ENCODE measurements at regions not wholly inside any gene's neighbourhood (a gene's known extent, or its start where the extent isn't known, plus 50 kb on each side); places are given as distances from the start of the nearest gene placed in this dataset.
A peak's percentile ranks its signal among the peaks of the same experiment; 100 is the strongest.
"Not testable (repeated sequence)": the region's sequence is repeated elsewhere in the genome, so short reads cannot be mapped to it uniquely, and the experiment has no call there.

DNA sequence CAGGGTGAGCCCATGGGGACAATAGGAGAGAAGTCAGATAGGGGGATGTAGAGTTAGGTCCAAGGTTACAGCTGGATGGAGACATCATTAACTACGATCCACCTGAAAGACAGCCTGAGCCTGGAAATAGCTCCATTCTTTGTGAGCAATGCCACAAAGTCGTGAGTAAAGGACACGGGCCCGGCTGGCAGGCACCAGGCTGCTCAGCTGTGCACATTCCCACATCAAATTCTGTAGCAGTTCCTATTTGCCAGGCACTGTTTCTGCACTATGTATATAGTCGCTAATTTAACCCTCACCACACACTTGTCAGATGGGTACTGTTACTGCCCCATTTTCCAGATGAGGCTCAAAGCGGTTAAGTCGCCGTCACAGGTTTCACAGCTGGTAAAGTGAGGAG is 338.0 kb upstream of the KAZN start:
- DNase-seq (ENCODE audit: low spot score), result no peak

DNA sequence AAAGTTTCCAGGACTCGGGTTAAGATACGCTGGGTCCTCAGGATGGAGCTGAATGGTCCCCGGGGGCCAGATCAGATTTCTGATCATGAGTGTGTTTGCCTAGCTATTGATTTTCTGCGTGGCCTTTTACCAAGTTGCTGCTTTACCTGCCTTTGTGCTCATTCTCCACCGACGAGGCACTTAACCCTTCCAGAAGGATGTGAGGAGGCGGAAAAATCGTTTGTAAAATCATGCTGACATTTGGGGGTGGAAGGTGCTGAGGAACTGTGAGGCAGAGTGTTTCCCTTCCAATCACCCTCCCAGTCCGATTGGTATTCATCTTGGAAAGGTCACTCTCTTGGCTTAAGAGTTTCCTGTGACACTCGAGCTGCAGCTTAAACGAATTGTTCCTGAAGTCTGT is 337.1 kb upstream of the KAZN start:
- no peak for DNase-seq (ENCODE audit: low spot score)

DNA sequence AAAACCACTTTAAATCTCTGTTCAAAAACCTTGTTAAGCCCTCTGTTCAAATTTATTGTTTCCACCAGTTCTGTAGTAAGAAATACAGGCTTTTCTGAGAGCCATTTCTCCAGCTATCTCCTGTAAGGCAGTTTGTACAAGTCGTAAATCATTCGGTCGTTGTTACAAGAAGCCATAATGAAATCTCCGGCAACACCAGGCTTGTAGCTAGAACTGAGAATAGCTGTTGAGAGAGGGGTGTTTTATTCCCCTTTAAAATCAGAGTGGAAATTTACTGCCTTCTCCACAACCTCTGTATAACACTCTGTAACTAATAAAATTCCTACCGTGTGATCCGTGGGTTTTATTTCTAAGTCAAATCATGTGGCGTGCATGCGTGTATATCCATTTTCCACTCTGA is 335.8 kb upstream of the KAZN start:
- DNase-seq (ENCODE audit: low spot score), result no peak

DNA sequence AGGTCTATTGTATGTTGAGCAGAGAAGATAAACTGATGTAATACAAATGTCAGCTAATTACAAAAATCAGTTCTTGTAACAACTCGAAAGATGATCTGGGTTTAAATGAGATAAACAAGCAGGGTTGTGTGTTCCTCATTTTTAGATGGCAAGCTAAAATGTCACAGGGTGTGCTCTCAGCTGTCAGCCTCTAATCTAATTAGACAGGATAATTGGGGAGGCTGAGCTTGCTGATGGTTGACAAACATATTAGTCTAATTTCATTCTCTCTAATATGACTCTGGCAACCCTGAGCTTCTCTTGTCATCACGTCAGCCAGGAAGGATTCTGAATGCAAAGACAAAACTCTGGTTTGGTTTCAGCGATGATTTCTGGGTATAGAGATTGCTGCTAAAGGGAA is 335.3 kb upstream of the KAZN start:
- no peak for DNase-seq (ENCODE audit: low spot score)

DNA sequence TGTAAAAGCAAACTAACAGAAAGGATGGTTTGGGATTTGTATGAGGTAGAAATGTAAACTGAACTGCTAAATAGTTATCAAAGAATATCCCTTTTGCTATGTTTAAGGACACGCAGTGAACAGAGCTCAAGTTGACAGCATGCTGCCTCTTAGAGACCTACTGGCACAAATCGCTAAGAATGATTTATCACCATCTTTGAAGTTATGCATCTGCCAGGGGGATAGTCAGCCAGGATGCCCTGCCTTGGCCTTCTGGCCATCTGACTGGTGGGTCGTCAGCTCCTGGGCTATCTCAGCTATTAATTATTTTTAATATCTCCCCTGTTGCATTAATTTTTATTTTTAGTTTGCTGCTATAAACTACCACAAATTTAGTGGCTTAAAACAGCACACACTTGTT is 334.8 kb upstream of the KAZN start:
- no peak for DNase-seq (ENCODE audit: low spot score)

DNA sequence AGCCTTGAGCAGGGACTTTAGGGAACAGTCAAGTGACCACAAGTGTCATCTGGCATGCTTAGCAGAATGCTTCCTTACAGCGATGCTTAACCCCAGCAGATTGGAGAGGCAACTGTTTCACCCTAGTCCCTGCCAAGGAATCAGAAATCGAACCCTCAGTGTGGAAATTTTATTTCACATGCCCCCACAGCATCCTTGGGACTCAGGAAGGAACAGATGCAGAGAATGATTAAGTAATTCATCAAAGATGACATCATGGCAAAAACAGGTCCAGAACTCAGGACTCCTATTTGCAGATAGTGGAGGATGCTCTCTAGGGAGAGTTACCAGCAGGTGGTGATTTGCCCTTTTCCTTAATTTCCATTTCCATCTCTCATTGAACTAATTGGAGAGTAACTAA is 333.0 kb upstream of the KAZN start:
- DNase-seq (ENCODE audit: low spot score), result no peak

DNA sequence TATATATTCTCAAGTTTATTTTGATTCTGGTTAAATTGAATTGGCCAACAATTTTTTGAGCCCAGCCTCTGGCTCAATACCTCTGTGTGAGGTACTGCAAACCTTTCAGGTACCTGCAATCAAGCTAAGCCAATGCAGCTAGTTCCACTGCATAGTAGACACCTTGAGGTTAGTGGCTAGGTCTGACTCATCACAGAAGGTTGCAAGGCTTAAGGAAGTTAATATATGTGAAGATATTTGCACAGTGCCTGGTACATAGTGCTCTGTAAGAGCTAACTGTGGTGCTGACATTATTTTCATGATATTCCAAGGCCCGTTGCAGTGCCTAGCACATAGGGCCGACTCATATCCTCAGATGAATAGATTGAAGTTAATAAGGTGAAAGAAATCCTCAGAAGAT is 330.5 kb upstream of the KAZN start:
- no peak for DNase-seq (ENCODE audit: low spot score)

DNA sequence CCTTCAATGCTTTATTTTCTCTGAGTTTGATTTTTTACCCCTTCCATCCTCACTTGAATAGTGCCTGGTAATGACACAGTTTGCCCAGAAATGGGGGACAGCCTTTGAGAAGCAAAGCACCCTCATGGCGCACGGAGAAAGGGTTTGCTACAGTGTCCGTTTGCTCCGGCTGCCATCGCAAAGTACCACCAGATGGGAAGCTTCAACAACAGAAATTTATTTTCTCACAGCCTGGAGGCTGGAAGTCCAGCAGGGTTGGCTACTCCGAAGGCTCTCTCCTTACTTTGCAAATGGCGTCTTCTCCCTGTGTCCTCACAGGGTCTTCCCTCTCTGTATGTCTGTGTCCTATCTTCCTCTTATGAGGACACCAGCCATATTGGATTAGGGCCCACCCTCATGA is 327.7 kb upstream of the KAZN start:
- no peak for DNase-seq (ENCODE audit: low spot score)

DNA sequence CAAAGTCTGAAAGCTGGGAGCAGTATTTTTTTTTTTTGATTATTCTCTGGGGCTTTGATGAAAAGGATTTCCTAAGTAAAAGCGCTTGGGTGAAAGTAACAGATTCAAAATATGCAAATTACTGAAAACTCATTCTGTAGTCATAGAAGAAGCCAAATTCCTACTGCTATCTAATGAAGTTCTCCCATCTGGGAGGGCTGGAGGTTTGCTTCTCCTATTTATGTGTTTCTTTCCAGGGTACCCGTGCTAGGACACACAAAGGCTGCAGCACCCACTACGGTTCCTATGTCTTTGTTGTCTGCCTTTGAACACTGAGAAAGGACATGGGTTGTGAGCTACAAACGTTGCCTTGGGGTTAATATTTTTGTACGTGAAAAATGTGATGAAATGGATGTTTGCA is 324.7 kb upstream of the KAZN start:
- no peak for DNase-seq (ENCODE audit: low spot score)

DNA sequence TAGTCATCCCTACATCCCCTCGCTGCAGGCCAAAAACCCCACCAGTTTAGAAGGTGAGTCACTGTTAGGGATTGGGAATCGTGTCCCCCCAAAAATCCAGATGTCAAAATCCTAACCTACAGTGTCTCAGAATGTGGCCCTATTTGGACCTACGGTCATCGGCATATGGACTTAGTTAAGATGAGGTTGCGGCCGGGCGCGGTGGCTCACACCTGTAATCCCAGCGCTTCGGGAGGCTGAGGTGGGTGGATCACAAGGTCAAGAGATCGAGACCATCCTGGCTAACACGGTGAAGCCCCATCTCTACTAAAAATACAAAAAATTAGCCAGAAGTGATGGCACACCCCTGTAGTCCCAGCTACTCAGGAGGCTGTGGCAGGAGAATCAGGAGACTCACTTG is 318.6 kb upstream of the KAZN start:
- DNase-seq (ENCODE audit: low spot score), result not testable (repeated sequence)

DNA sequence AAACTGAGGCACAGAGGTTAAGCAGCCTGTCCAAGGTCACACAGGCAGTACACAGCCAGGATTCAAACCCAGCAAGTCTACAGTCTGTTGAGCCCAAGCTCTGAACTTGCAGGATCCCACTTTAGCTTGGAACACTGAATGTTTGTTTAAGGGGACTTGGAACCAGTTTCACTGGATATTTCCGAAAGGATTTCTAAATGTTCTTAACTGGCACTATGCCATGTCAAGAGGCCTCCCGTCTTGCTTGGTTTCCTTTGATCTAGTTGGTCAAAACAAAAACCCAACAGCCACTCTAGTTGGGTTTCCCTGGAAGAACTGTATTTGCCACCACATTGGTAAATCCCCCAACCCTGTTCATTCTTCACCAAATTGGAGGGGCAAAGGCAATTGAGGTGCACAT is 317.6 kb upstream of the KAZN start:
- DNase-seq (ENCODE audit: low spot score), result no peak

DNA sequence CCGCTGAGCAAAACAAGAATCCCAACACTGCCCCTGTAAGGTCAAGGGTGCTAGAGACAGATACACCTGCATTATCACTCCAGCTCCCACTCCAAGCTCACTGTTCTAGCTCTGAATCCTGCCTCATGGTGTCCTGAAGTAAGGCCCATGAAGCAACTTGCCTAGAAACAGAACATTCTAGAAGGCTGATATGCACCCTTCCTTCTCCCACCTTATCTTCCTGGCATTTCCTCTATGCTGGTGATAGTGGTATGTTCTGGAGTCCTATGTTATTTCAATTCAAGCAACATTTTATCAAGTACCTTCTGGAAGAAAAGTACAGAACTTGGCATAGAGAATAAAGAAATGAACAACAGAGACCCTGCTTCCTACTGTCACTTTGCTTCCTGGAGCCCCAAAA is 317.1 kb upstream of the KAZN start:
- no peak for DNase-seq (ENCODE audit: low spot score)

DNA sequence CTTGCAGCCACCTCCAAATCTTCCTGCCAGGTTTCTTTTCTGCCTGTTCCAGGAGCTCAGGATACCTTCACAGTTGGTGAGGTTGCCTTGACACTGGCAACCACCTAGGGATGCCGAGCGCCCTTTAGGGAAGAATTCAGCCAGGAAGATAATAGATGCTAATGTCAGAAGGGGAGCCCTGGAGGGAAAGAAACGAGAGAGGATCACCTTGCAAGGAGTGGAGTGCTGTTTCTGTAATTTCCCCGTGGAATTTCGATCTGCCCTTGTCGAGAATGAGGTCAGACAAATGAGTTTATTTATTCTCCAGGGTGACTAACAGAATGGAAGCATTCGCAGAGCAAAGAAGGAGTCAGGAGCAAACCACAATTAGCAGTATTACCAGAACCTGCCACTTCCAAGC is 315.8 kb upstream of the KAZN start:
- peak; percentile 21 for DNase-seq (ENCODE audit: low spot score)

DNA sequence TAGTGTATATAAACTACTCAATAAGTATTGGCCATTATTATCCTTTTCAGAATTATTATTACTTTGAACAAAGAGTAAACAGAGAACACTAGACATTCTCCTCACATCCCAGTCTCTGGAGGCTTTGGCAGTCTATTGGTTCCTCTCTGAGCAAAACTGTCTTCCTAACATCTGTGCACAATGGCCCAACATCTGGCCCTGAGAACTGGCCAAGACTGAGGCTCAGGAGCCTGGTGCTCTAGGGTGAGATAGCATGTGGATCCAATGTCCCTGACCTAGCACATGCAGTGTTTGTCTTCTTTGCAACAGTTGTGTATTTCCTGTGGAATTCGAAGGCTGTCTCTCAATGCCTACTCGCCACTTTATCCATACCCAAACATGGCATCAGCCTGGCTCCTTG is 313.2 kb upstream of the KAZN start:
- DNase-seq (ENCODE audit: low spot score), result no peak

DNA sequence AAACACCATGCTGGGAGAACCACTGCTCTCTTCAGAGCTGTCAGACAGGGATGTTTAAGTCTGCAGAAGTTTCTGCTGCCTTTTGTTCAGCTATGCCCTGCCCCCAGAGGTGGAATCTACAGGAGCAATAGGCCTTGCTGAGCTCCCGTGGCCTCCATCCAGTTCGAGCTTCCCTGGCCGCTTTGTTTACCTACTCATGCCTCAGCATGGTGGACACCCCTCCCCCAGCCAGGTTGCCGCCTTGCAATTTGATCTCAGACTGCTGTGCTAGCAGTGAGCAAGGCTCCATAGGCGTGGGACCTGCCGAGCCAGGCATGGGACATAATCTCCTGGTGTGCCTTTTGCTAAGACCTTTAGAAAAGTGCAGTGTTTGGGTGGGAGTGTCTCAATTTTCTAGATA is 307.3 kb upstream of the KAZN start:
- not testable (repeated sequence) for DNase-seq (ENCODE audit: low spot score)

DNA sequence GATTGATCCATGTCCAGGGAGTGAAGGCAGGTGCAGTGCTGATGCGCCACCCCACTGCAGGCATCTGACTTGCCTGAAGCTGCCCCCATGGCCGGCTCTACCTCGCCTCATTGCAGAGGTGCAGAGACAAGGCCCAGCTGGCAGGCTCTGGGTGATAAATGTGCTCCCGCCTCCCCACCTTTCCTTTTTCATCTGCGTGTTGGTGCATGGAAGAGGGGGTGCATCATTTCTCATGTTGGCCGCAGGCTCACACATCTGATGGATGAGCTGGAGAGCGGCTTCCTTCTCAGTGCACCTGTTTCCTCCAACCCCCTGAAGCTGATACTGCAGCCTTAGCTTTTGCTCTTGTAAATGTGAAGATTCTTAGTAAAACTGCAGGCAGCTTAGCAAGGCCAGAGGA is 306.0 kb upstream of the KAZN start:
- no peak for DNase-seq (ENCODE audit: low spot score)

DNA sequence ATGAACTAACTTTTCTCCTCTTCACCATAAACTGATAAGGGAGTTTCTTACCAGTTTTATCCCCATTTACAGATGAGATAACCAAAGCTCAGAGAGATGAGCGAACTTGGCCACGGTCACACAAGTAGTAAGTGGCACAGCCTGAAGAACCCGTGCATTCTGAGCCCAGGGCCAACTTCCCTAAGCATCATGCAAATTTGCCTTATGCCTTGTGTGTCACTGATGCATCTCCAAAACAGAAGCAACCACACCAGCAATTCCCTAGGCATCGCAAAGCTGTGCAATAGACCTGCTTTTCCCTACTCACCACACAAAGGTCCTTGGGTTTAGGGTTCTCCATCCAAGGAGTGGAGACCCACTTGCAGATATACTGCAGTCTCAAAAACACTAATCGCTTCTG is 304.5 kb upstream of the KAZN start:
- DNase-seq (ENCODE audit: low spot score), result no peak

DNA sequence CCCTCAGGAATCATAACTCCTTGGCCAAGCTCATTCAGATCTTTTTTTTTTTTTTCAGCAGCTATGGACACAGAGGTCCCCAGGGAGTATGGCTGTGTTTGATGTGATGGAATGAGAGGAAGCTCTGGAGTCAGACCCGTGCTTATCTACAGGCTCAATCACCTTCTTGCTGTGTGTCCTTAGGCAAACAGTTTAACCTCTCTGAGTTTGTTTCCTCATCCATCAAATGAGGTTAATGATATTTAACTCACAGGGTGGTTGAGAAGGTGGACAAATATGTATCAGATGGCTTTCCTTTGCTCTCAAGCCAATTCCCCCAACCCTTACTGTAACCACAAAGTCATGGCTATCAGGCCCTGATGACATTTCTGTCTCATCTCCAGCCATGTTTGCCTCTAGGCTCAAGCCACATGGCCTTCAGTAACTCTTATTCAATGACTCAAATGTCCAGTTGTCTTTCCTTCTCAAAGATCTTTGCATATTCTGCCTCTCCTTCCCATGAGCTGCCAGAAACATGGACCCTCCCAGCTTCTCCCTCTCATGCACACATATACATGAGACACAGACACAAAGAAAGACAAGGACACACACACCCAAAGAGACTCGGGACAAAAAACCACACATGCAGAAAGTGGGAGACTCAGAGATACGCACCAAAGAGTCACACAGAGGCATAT is 303.5 kb upstream of the KAZN start:
- no peak for DNase-seq (ENCODE audit: low spot score)

DNA sequence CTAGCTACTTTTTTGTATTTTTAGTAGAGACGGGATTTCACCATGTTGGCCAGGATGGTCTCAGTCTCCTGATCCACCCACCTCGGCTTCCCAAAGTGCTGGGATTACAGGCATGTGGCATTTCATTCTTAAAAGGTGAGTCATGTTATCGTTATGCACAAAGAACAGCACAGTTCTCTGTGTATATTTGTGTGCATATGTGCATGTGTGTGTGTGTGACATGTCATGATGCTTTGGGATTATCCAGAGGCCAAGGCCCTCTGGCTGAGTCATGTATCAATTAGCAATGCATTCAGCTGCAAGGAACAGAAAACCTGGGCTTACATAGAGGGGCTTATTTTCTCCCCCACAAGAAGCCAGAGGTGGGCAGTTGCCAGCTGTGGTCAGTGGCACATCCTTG is 301.7 kb upstream of the KAZN start:
- no peak for DNase-seq (ENCODE audit: low spot score)

DNA sequence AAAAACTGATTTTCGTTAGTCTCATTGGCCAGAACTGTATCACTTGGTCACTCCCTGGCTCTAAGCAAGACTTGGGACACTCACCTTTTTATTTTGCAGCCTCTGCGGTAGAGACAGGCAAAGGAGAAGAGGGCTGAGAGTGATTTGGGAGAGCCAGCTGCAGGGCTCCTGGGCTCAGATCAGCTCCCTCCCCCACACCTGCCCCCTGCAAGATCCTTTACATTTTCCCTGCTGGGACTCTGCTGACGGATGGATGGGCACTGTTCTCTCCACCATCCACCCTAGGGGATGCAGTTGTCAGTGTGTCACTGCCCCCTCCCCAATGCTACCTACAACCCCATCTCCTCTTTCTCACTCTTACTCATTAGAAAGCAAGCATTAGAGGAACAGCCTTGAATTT is 301.1 kb upstream of the KAZN start:
- no peak for DNase-seq (ENCODE audit: low spot score)

DNA sequence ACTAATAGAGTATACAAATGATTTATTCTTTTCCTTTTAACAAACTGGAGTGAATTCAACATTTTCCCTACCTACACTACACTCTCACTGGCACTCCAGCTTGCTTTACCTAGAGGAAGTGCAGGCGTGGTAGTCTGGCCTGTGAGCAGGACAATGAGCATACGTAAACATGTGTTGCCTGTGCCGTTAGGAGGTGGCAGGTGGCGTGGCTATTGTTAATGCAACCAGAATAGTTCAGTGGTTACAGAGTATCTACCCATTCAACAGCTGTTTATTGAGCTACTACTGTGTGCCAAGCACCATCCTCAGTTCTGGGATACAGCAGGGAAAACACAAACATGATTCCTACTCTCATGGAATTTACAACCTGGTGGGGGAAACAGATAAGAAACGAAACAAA is 299.7 kb upstream of the KAZN start:
- DNase-seq (ENCODE audit: low spot score), result no peak

DNA sequence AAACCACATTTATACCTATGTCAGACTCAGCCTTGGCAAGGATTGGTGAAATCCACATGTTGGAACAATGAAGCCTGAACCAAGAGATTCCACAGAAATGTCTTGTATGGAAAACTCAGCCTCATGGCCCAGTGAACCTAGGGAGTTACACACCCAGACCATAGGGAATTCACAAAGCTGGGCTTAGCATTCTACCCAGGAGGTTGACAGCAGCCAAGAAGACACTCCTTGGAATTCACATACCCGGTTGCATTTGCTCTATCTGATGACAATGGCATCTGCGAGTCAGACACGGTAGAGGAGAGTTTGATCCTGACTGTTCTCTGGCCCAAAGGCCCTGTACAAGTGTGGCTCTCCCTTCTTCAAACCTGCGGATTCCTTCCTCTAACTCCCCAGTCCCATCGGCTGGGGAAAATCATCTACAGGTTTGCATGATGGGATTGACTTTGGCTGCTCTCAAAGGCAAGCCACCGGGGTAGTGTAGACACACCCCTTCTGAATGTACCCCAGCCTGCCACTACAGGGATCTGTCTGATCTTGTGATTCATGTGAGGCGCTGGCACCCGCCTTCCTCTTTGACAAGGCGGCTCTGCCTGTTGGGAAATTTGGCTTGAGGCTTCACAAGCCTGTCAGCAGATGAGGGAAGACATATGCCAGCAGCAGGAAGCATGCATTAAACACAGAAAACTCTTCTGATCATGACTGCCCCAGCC is 297.3 kb upstream of the KAZN start:
- DNase-seq (ENCODE audit: low spot score), result no peak

DNA sequence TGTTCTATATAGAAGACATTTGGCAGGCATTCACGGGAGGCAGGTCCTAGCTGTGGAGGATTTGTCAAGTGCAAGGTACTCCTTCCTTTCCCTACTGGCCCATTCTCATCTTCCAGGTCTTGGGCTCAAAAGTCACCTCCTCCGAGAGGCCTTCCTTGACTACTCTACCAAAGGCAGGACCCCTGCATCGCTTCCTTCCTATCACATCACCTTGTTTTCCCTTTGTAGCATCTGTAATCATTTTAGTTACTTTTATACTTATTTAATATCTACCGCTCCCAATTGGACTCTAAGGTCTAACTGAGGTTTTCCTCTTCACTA is 296.8 kb upstream of the KAZN start:
- no peak for DNase-seq (ENCODE audit: low spot score)

DNA sequence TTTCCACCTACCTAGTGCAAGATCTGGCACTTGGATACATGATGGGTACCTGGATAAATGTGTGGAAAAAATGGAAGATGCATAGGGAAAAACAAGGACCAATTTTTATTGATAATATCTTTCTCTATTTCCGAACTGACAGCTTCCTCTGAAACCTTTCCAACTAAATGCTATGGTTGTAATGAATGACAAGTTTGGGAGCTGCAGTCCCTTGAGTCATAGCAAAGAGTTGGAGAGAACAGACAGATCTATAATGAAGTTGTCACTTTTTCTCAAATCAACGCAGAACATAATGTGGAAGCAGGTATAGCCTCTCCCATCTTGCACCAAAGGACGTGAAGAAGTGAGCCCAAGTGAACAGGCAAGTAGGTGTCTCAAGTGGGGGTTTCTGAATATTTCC is 296.5 kb upstream of the KAZN start:
- DNase-seq (ENCODE audit: low spot score), result no peak
